Esophagus mucosa (tissue), 1 donor: ENCODE measurements at regions not wholly inside any gene's neighbourhood (a gene's known extent, or its start where the extent isn't known, plus 50 kb on each side); places are given as distances from the start of the nearest gene placed in this dataset.

ENCODE experiments used
- ATAC-seq: fragments of 200-7000 bp; cut with Tn5 transposase; one replicate; pipeline ENCODE4 v1.9.1; 2020
- donor health status: DM: yes; HTN: yes; CAD: no.

- peak; percentile 43 for ATAC-seq
Observed at GRCh38 chr2:129764376-129765325, 214.8 kb upstream of the RAB6C start.

- no peak for ATAC-seq
Observed at GRCh38 chr2:129765326-129765677, 214.2 kb upstream of the RAB6C start.

GRCh38 chr2:129765678-129766351 lies 213.7 kb upstream of the RAB6C start:
- no peak for ATAC-seq

GRCh38 chr2:129766374-129766993 lies 213.0 kb upstream of the RAB6C start:
- no peak for ATAC-seq

GRCh38 chr2:129767346-129768035 lies 212.0 kb upstream of the RAB6C start:
- no peak for ATAC-seq

- no peak for ATAC-seq
Observed at GRCh38 chr2:129768036-129768386, 211.5 kb upstream of the RAB6C start.

- no peak for ATAC-seq
Observed at GRCh38 chr2:129768485-129769184, 210.8 kb upstream of the RAB6C start.

GRCh38 chr2:129769185-129769991 lies 210.1 kb upstream of the RAB6C start:
- no peak for ATAC-seq

- no peak for ATAC-seq
Observed at GRCh38 chr2:129771418-129772189, 207.9 kb upstream of the RAB6C start.

- no peak for ATAC-seq
Observed at GRCh38 chr2:129772190-129772579, 207.3 kb upstream of the RAB6C start.

- ATAC-seq: no peak
Observed at GRCh38 chr2:129775952-129776653, 203.4 kb upstream of the RAB6C start.

- ATAC-seq: no peak
Observed at GRCh38 chr2:129777146-129777545, 202.3 kb upstream of the RAB6C start.

GRCh38 chr2:129777762-129778583 lies 201.5 kb upstream of the RAB6C start:
- ATAC-seq: no peak

- no peak for ATAC-seq
Observed at GRCh38 chr2:129778584-129778877, 200.9 kb upstream of the RAB6C start.

GRCh38 chr2:129779783-129780182 lies 199.7 kb upstream of the RAB6C start:
- ATAC-seq: no peak

GRCh38 chr2:129780316-129781270 lies 198.9 kb upstream of the RAB6C start:
- ATAC-seq: no peak

GRCh38 chr2:129781749-129782632 lies 197.5 kb upstream of the RAB6C start:
- no peak for ATAC-seq
